Right lung (tissue), 2 donors: ENCODE measurements at regions not wholly inside any gene's neighbourhood (a gene's known extent, or its start where the extent isn't known, plus 50 kb on each side); places are given as distances from the start of the nearest gene placed in this dataset.
"Not testable (repeated sequence)": the region's sequence is repeated elsewhere in the genome, so short reads cannot be mapped to it uniquely, and the experiment has no call there.

ENCODE experiments used
- DNase-seq, 2 donors: peaks; one replicate each; pipeline ENCODE4 v3.0.0-alpha.2; 2013

DNA sequence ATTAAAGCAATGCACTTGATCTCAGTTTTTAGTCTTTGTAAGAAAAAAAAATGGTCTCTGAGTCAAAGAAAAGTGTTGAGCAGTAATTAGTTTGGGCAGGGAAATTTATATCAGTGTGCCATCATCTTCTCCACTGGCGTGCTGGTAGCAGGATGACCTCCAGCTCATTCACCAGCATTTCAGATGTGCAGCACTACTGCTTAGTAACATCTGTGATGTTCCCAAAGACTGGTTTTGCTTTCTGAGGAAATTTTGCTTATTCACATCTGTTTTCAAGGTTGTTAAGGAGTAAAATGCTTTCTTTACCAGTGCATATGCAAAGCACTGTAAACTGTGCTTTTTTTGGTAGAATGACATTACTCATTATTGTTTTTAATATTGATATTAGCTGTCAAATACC, 540.4 kb downstream of the TRAM1L1 start:
- no peak for DNase-seq

DNA sequence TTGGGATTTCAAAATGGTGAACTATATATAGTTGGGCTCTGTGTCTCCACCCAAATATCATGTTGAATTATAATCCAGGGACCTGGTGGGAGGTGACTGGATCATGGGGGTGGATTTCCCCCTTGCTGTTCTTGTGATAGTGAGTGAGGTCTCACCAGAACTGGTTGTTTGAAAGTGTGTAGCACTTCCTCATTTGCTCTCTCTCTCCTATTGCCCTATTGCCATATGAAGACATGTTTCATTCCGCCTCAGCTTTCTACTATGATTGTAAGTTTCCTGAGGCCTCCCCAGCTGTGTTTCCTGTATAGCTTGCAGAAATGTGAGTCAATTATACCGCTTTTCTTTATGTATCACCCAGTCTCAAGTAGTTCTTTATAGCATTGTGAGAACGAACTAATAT, 545.6 kb downstream of the TRAM1L1 start:
- no peak for DNase-seq

DNA sequence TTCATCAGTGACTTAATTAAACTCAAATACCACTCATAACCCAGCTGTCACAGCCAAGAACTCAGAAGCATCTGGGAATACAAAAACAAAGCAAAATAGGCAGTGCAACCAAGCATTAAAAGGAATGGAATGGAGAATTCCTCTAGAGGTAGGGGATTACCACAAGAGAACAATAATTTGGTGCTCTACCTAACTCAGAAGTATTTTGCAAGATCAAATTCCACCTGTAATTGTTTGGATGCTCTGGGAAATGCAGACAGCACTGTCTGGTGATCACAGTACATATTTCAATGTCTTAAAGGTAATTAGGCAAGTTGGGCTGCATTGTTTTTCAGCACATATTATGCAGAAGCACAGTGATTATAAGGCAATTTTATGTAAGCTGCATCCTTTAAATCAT, 547.5 kb downstream of the TRAM1L1 start:
- no peak for DNase-seq

DNA sequence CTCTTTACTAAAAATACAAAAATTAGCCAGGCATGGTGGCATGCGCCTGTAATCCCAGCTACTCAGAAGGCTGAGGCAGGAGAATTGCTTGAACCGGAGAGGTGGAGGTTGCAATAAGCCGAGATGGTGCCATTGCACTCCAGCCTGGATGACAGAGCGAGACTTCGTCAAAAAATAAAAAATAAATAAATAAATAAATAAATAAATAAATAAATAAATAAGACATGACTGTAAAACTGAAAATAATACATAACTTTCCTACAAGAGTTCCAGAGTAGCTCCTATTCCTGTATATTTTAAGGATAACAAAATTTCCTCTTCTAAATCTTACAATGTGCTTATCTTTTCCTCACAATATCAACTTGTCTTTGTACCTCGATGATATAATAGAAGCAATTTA, 549.4 kb downstream of the TRAM1L1 start:
- not testable (repeated sequence) for DNase-seq

DNA sequence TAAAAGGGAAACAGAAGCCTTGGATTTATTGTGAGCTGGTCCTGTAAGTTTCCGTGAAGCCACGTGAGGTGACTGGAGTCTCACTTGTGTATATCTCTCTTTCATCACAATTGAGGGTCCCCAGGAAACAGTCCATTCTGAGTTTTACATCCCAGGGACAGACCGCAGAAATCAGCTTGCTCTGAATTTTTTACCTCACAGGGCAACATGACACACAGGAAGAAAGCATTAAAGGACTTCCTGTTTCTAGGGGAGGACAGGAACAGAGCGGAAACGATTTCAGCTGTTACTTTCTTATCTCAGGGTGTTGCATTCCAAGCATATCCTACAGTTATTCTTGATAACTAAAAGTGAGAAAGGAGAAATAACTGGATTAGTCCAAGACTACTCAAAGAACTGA, 553.5 kb downstream of the TRAM1L1 start:
- no peak for DNase-seq

DNA sequence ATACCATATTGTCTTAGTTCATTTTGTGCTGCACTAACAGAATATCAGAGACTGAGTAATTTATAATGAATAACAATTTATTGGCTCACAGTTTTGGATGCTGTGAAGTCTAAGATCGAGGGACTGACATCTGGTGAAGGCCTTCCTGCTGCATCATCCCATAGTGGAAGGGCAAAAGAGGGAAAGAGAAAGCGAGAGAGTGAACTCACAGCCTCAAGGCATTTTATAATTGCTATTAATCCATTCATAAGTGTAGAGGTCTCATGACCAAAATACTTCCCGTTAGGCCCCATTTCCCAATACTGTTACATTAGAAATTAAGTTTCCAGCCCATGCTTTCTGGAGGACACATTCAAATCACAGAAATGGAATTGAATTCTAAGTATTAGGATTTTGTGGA, 554.4 kb downstream of the TRAM1L1 start:
- DNase-seq, result no peak

DNA sequence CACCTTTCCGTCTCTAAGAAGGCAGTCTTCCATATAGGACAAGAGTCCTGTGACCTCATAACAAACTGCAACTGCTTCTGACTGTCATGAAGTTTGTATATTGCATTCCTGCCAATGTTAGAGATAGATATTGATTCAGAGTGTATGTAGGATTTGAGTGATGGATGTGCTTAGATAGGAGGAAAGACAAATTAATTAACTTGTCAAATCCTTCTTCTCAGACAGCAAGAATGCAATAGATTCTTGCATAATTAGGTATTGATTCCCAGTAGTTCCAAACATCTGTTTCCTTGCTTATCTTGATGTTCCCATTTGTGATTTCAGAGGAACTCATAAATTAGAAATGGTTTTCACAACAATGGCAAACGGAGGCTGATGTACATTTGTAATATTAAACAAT, 555.3 kb downstream of the TRAM1L1 start:
- no peak for DNase-seq

DNA sequence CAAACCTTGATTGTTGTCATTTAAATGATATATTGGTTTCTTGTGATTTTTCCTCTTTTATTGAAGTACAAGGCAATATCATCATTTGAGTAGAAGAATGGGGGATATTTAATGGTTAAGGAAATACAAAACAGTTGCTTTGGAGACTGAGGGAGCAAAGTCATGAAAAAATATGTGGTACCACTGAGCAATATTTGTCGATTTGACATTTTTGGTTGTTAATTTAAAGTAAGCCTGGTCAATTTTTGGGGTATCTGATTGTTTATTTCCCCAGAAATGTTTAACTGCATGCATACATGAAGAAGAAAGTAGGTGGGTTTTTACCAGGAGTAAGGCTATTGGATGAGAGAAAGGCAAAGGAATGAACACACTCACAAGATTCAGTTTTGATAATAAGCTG, 556.2 kb downstream of the TRAM1L1 start:
- no peak for DNase-seq

DNA sequence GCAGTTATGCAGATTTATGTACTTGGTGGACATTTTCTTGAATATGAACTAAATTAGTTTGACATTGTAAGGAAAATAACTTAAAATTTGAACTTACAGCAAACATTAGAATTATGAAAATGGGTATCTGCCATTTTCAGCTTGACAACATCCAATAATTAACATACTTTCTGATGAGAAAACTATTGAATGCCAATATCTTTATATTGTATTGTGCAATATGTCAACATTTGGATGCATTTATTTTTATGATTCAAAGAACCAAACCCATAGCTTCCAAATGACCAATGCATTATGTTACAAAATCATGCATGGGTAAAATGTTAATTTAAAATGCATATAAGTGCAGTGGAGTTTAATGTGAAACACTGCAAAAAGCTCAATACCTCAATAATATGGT, 562.5 kb downstream of the TRAM1L1 start:
- DNase-seq, result no peak

DNA sequence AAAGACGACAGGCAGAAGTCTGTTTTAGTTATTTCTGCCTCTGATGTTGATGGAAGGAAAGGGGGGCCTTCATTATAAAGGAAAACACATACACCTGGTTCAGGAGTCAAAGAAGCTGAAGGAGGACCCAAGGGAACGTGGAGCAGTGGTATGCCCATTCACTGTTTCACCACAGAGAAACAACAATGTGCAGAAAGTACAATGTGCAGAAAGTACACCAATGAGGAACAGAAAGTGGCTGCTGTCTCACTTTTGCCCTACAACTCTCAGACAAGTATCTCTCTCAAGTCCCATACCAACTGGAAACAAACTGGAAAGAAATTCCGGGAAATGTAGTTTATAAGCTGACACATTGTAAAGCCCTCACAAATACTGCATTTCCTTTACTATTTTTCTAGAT, 564.5 kb downstream of the TRAM1L1 start:
- DNase-seq, result no peak

DNA sequence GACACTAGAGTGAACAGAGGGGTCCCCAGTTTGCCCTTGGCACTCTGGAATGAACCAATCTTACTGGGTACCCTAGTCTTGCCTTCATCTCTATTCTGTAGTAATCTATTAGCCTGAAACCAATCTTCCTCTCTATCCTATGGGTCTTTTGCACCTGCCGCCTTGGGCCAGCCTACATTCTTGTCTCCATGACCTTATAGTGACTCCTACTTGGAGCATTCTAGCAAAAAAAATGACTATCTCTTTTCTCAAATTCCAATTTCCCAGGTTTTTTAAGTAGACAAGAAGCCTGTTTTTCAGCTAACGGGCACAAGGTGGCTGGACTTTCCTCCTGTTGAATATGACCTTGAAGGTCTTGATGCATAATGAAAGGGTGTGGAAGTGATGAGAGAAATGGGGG, 568.7 kb downstream of the TRAM1L1 start:
- DNase-seq, result no peak

DNA sequence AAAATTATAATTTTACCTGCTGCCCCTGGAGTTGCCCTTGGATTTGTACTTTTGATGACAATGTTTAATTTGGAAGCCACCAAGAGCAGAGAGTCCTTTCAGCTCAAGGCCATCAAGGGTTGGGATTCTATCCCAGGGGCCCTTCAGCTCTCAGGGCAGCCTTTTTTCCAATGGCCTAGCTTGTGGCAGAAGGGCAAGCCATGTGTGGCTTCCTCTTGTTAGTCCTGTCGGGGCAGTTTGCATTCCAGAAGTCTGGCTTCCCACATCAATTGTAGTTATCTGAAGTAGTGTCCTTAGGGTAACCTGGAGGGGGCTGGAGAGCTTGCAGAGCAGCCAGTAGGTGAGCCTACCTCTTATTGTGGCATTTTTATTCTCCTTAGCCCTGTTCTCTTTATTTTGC, 569.4 kb downstream of the TRAM1L1 start:
- peak in 1 of 2 donors; percentile 5 for DNase-seq

DNA sequence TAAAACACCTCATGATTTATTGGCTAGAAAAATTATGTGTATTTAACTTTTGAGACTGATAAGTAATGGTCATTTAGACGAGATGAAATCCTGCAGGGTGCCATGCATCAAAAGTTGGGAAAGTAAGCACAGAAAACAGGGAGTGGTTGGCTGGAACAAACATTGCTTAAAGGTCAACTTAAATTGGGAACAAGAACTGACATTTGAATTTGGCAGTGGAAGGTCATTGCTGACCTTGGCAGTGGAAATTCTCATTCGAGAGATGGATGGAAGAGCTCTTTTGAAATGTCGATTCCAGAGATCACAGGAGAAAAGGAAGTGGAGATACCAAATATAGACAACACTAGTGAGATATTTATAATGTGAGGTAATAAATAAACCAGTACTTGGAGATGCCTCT, 572.8 kb downstream of the TRAM1L1 start:
- no peak for DNase-seq

DNA sequence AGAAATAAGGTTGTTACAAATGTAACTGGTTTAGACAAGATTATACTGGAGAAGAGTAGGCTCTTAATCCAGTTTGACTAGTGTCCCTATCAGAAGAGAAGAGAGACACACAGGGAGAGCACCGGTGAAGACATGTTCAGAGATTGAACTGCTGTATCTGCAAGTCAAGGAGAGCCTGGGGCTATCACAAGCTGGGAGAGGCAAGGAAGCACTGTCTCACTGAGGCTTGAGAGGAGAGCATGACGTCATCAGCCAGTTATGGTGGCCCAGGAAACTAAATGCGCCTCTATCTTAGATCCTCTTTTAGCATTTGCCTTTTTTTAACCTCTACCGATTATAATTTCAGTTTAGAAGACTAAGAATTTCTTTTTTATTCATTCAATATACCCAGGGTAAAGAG, 583.4 kb downstream of the TRAM1L1 start:
- DNase-seq, result no peak

DNA sequence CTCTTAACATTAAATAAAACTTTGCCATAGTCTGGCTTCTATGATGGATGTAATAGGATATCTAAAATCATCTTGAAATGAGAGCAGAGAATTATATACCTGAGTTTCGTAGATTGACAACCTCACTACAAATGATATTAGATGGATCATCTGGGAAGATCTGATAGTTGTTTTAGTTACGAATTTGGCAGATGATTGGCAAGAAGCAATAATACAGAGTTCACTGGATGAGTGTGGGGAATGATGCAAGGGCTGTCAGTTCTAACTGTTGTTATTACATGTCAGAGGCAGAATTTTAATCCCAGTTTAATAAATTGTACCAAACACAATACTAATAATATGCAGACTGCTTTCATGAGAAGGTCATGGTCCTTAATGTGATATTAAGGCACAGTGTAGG, 585.2 kb downstream of the TRAM1L1 start:
- DNase-seq, result no peak

DNA sequence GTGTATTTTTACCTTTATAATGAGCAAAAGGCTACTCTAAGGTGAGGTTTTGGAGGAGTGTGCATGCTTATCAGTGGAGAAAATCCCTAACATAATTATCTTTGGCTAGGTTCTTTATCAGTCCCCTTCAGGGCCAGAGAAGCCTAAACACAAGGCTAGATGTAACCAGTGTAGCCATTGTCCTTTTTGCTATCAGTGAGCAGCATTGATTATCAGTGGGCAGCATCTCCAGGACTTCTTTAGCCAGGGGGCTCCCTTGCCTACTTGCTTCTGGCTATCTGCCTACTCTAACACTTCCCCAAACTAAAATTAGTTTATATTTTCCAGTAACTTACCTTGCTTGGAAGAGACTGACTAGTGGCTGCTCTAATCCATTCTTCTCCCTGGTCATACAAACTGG, 595.6 kb downstream of the TRAM1L1 start:
- no peak for DNase-seq

DNA sequence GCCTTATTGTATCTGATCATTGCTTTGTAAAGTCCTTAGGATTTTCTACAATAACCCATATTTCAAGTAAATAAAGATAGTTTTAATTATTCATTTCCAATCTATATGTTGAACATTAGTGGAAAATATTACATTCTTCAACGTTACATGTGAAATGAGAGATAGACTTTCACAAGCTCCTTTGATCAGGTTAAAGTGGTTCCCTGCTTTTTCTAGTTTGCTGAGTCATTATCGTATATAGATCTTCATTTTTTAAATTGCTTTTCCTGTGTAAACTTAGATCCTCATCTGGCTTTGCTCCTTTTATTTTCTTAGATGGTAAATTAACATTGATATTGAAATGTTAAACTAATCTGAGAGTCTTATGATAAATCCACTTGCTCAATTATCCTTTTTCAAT, 599.0 kb downstream of the TRAM1L1 start:
- DNase-seq, result no peak

DNA sequence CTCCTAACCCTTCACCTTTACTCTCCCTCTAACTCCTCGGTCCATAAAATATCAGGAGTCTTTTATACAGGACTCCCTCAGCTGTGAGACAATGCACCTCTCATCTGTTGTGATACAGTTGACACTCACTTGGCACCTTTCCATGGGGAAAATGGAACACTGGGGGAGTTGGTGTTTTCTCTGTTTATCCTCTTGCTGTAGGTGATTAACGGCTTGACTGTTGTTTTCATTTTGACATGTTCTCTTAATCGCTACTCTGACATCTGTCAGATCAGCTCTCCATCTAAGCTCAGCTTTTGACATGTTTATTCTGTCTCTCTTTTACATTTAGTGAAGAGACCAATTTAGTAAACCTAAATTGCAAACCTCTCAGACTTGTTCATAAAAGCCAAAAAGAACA, 604.8 kb downstream of the TRAM1L1 start:
- no peak for DNase-seq

DNA sequence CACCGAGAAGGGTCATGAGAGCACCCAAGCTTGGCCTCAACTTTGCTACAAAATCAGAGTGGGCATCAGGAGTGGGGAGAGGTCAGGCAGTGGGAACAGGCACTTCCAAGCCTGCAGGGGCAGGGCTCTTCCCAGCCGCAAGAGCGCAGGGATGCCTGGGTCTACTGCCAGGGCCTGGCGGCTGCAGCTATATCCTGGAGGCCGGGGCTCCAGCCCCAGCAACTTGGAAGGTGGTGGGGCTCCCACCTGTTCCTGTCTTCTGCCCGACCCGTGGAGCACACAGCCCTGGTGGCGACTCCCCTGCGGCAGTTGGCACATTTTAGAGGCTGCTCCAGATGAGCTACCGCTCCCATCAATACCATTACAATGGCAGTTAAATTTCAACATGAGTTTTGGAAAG, 607.0 kb downstream of the TRAM1L1 start:
- DNase-seq, result no peak

DNA sequence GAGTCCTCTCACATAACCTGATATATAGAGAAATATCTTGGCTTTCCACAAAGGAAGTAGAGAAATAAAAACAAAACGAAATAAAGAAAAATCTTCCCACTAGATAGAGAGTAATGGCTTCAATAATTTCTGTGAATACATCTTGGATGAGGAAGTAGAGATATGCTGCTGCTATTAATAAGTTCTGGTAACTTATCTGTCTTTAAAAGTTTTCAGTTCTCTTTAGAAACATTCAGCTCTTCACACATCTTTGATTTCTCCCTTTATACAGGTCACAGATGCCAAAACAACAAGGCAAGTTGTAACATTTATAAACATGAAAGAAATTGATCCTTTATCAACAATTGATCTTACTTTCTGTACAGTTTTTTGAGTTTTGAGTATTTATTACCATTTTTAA, 615.8 kb downstream of the TRAM1L1 start:
- DNase-seq, result no peak

DNA sequence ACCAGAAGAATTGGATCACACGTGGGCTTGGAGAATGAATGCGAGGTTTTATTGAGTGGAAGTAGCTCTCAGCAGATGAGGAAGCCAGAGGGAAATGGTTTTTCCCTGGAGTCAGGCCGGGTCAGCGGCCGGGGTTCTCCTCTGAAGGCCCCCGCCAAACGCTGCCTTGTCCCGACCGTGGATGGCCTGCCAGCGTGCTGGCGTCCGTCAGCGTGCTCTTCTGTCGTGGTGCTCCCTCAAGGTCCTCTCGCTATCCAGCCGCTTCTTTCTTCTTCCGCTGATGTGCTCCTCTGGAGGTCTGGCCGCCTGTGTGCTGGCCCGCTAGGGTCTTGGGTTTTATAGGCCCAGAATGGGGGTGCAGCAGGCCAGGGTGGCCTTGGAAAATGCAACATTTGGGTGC, 632.2 kb downstream of the TRAM1L1 start:
- DNase-seq, result no peak

DNA sequence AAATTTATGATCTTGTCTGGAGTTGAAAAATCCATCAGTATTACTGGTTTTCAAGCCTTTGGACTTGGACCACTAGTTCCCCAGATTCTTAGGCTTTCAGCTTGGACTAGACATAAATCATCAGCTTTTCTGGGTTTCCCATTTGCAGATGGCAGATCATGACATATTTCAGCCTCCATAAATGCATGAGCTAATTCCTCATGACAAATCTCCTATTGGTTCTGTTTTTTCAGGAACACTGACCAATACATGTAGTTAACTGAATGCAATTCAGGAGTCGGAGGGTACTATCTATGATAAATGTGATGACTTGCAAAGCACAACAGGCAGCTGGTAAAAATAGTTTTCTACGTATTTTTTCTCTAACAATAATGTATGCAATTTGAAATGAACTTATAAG, 635.6 kb downstream of the TRAM1L1 start:
- no peak for DNase-seq

DNA sequence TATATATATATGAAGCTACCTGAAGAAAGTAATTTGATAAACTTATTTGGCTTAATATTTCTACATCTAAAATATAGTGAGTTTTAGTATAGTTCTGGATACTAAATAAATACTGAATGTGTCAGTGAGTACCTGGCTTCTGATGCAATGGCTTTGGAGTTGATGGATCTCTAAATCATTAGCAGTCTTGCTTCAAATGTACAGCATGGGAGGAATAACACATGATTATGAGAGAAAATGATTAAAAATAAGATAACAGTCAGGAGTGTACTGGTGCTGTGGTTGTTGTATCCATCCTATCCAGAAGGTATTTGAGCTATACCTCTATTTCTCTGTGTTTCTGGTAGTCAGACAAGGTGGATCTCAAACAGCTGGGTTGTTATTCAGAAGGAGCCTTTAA, 641.3 kb downstream of the TRAM1L1 start:
- no peak for DNase-seq

DNA sequence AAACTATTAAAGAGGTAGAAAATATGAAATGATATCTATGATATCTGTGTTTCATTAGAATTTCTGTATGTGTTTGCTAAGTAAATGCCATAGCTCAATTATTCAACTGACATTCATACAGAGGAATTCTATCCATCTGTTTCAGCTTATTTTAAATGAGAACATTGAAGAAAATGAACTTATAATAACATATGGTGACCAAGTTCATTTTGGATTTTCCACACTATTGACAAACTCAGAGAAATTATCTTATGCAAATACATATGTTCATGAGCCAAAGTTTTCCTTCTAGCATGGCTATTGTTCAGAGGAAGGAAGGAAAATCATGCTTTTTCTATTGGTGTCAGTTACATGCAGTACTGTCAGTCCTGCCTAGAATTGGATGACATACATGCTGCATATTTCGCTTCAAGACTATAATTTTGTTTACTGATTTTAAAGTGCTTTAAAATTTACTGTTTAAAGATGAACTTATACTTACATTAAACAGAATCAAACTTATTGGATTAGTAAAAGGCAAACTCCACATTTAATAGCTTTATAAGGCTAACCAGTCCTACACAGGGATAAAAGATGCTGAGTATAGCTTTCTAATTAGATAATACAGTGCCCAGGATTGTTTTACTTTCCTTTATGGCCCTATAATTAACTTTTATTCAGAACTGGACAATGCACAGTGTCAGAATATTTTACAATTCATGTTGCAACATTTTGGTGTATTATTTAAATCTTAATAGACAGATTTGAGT, 646.2 kb downstream of the TRAM1L1 start:
- no peak for DNase-seq

DNA sequence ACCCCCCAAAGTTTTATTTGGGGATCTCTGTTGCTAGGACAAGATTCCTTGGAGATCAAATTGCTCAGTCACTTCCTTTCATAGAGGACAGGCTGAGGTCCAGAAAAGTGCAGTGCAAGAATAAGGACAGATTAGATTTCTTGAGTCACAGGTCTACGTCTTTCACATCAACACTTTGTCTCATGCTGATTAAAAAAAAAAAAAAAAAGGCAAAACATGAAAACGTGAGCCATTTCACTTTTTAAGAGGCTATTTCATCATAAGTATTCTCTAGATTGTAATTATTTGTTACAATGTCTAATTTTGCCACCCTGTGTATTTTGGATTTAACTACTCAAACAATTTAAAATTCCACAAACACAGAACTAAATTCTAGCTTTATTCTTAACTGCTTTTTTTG, 647.0 kb downstream of the TRAM1L1 start:
- DNase-seq, result no peak
